Liver (tissue), 8 donors: ENCODE measurements at regions not wholly inside any gene's neighbourhood (a gene's known extent, or its start where the extent isn't known, plus 50 kb on each side); places are given as distances from the start of the nearest gene placed in this dataset.

ENCODE experiments used
- DNase-seq: peaks from one replicate; pipeline ENCODE4 v3.0.0-alpha.2; 2017; ENCODE audit warnings: low spot score
- H3K27ac ChIP-seq, 2 donors: one replicate each; pipeline ENCODE4 v1.7.0; 2013; ENCODE audit warnings: inconsistent platforms in 2 of 2, low read length in 2 of 2, control low read depth in 1 of 2, low read depth in 1 of 2, mild to moderate bottlenecking in 1 of 2
- H3K27me3 ChIP-seq, 4 donors: one replicate each; pipeline versions ENCODE4 v1.6.1 to v1.7.0; 2013; ENCODE audit warnings: low read length in 3 of 4, inconsistent platforms in 1 of 4, mild to moderate bottlenecking in 1 of 4, moderate library complexity in 1 of 4; ENCODE audit not compliant: control insufficient read depth in 4 of 4, insufficient read depth in 4 of 4
- H3K36me3 ChIP-seq, 4 donors: one replicate each; pipeline versions ENCODE4 v1.6.1 to v1.7.0; 2013; ENCODE audit warnings: low read length in 3 of 4, mild to moderate bottlenecking in 3 of 4, low read depth in 1 of 4, moderate library complexity in 1 of 4; ENCODE audit not compliant: control insufficient read depth in 4 of 4, insufficient read depth in 3 of 4
- H3K4me1 ChIP-seq, 4 donors: one replicate each; pipeline versions ENCODE4 v1.6.1 to v1.7.0; 2013; ENCODE audit warnings: low read length in 3 of 4, mild to moderate bottlenecking in 3 of 4, moderate library complexity in 1 of 4; ENCODE audit not compliant: control insufficient read depth in 4 of 4, insufficient read depth in 4 of 4
- H3K4me3 ChIP-seq, 3 donors: one replicate each; pipeline versions ENCODE4 v1.6.1 to v1.7.0; 2013; ENCODE audit warnings: low read length in 3 of 3, control low read depth in 1 of 3, low read depth in 1 of 3, mild to moderate bottlenecking in 1 of 3
- H3K9ac ChIP-seq, 2 donors: one replicate each; pipeline ENCODE4 v1.7.0; 2013; ENCODE audit warnings: low read length in 2 of 2, mild to moderate bottlenecking in 2 of 2, moderate library complexity in 2 of 2, control low read depth in 1 of 2, low read depth in 1 of 2
- H3K9me3 ChIP-seq, 4 donors: one replicate each; pipeline versions ENCODE4 v1.6.1 to v1.7.0; 2013; ENCODE audit warnings: low read length in 3 of 4; ENCODE audit not compliant: control insufficient read depth in 4 of 4
- ATF3 ChIP-seq: IDR thresholded peaks from 2 replicates; pipeline ENCODE4 v1.6.1; 2016; ENCODE audit warnings: antibody characterized with exemption
- CTCF ChIP-seq: fragments of 150-350 bp; IDR thresholded peaks from 2 replicates; pipeline ENCODE4 v1.5.1; 2017; ENCODE audit warnings: improper control_type of control experiment, low read depth, low read length; ENCODE audit not compliant: missing input control
- EGR1 ChIP-seq, 2 donors: IDR thresholded peaks; 2 replicates each; pipeline ENCODE4 v1.6.1; 2016 to 2018; ENCODE audit warnings: antibody characterized with exemption in 2 of 2, low read depth in 2 of 2
- FOXA1 ChIP-seq: IDR thresholded peaks from 2 replicates; pipeline ENCODE4 v1.6.1; 2016; ENCODE audit warnings: antibody characterized with exemption
- FOXA2 ChIP-seq: IDR thresholded peaks from 2 replicates; pipeline ENCODE4 v1.6.1; 2016; ENCODE audit warnings: antibody characterized with exemption
- GABPA ChIP-seq, 2 donors: IDR thresholded peaks in 1 of 2; conservative IDR thresholded peaks in 1 of 2; 2 replicates each; pipeline ENCODE4 v1.6.1; 2016; ENCODE audit warnings: antibody characterized with exemption in 2 of 2, mild to moderate bottlenecking in 1 of 2, moderate library complexity in 1 of 2
- HNF4A ChIP-seq, 2 donors: conservative IDR thresholded peaks; 2 replicates each; pipeline ENCODE4 v1.6.1; 2016; ENCODE audit warnings: antibody characterized with exemption in 2 of 2, mild to moderate bottlenecking in 2 of 2
- HNF4G ChIP-seq: IDR thresholded peaks from 2 replicates; pipeline ENCODE4 v1.6.1; 2016; ENCODE audit warnings: antibody characterized with exemption
- JUND ChIP-seq, 2 donors: IDR thresholded peaks; 2 replicates each; pipeline ENCODE4 v1.6.1; 2016; ENCODE audit warnings: antibody characterized with exemption in 2 of 2
- MAX ChIP-seq: IDR thresholded peaks from 2 replicates; pipeline ENCODE4 v1.6.1; 2016; ENCODE audit warnings: antibody characterized with exemption
- NR2F2 ChIP-seq: IDR thresholded peaks from 2 replicates; pipeline ENCODE4 v1.6.1; 2016; ENCODE audit warnings: antibody characterized with exemption
- RAD21 ChIP-seq, 2 donors: IDR thresholded peaks; 2 replicates each; pipeline ENCODE4 v1.6.1; 2016; ENCODE audit warnings: antibody characterized with exemption in 2 of 2, mild to moderate bottlenecking in 2 of 2
- REST ChIP-seq: IDR thresholded peaks from 2 replicates; pipeline ENCODE4 v1.6.1; 2016; ENCODE audit warnings: antibody characterized with exemption, mild to moderate bottlenecking
- RXRA ChIP-seq, 2 donors: IDR thresholded peaks; 2 replicates each; pipeline ENCODE4 v1.6.1; 2017 to 2018; ENCODE audit warnings: antibody characterized with exemption in 2 of 2, mild to moderate bottlenecking in 1 of 2
- SP1 ChIP-seq: IDR thresholded peaks from 2 replicates; pipeline ENCODE4 v1.6.1; 2018; ENCODE audit warnings: antibody characterized with exemption, mild to moderate bottlenecking
- TAF1 ChIP-seq: conservative IDR thresholded peaks from 2 replicates; pipeline ENCODE4 v1.6.1; 2016; ENCODE audit warnings: antibody characterized with exemption, mild to moderate bottlenecking
- YY1 ChIP-seq: IDR thresholded peaks from 2 replicates; pipeline ENCODE4 v1.6.1; 2016; ENCODE audit warnings: antibody characterized with exemption, mild to moderate bottlenecking
- ZBTB33 ChIP-seq: IDR thresholded peaks from 2 replicates; pipeline ENCODE4 v1.6.1; 2016; ENCODE audit warnings: antibody characterized with exemption
- WGBS: extraction: QIAGEN DNeasy Blood & Tissue Kit; methylation state at CpG from one replicate; pipeline ENCODE4 v1.1.7; 2013; 5-methylcytosine and 5-hydroxymethylcytosine counted together
- donor health status: healthy.
- donor health status: healthy.
- donor health status: healthy.
- donor health status: healthy.
- donor health status: healthy.

- TF ChIP-seq FOXA2 (no peak), SP1 (no peak), GABPA (IDR thresholded peaks at IDR 0.05 in 1 of 2, conservative IDR thresholded peaks at IDR 0.05 in 1 of 2) (no peak)
- H3K27me3 ChIP-seq = no peaks in the 10 kb centered on the region
- H3K4me1 ChIP-seq = peaks cover 3 to 26% (median 7%) of the 10 kb centered on the region in 4 donors
- H3K36me3 ChIP-seq = no peaks in the 10 kb centered on the region
- H3K9me3 ChIP-seq = no peaks in the 10 kb centered on the region
- DNase-seq = no peak
- no peak overlapping the region for H3K27ac ChIP-seq
- H3K4me3 ChIP-seq = no peak overlapping the region
- WGBS = 96% methylated on average over 9 of the region's 9 CpGs
- no peak overlapping the region for H3K9ac ChIP-seq
Observed at GRCh38 chr10:88088441-88089340, 225.3 kb downstream of the PTEN start.

GRCh38 chr10:88089498-88089897, 226.1 kb downstream of the PTEN start:
- Histone ChIP-seq H3K9me3 (no peaks in the 10 kb centered on the region), H3K36me3 (no peaks in the 10 kb centered on the region), H3K4me3 (no peak overlapping the region), H3K27ac (no peak overlapping the region), H3K4me1 (peaks cover 2 to 21% (median 7%) of the 10 kb centered on the region in 4 donors), H3K9ac (no peak overlapping the region), H3K27me3 (no peaks in the 10 kb centered on the region)
- no peak for TF ChIP-seq GABPA (IDR thresholded peaks at IDR 0.05 in 1 of 2, conservative IDR thresholded peaks at IDR 0.05 in 1 of 2)
- TF ChIP-seq HNF4G = no peak
- TF ChIP-seq JUND (IDR thresholded peaks at IDR 0.05) = no peak
- no peak for TF ChIP-seq REST
- TF ChIP-seq MAX = peak; percentile 29
- no peak for TF ChIP-seq NR2F2
- no peak for TF ChIP-seq ATF3
- peak; percentile 63 for TF ChIP-seq YY1
- TF ChIP-seq HNF4A (conservative IDR thresholded peaks at IDR 0.05) = peak; percentile 23 to 52
- TF ChIP-seq SP1 = peak; percentile 23
- no peak for TF ChIP-seq TAF1
- TF ChIP-seq FOXA2 = peak; percentile 48
- no peak for TF ChIP-seq EGR1 (IDR thresholded peaks at IDR 0.05; ENCODE audit: low read depth in 2 of 2)
- peak in 1 of 2 donors; percentile 54 for TF ChIP-seq RAD21 (IDR thresholded peaks at IDR 0.05)
- TF ChIP-seq FOXA1 = peak; percentile 13
- TF ChIP-seq RXRA (IDR thresholded peaks at IDR 0.05) = peak; percentile 12 to 57
- TF ChIP-seq ZBTB33 = no peak
- TF ChIP-seq CTCF = no peak
- DNase-seq = no peak
